ENCODE measurements at regions not wholly inside any gene's neighbourhood (a gene's known extent, or its start where the extent isn't known, plus 50 kb on each side); places are given as distances from the start of the nearest gene placed in this dataset.

- DNase-seq = peak; percentile 60 to 78 (median 76)
Observed at GRCh38 chr1:14522926-14523241, 75.6 kb upstream of the KAZN start.

- no peak for DNase-seq
Observed at GRCh38 chr1:14524826-14525636, 73.5 kb upstream of the KAZN start.

- no peak for DNase-seq
Observed at GRCh38 chr1:14529475-14529874, 69.0 kb upstream of the KAZN start.

- no peak for DNase-seq
Observed at GRCh38 chr1:14531519-14531918, 67.0 kb upstream of the KAZN start.

GRCh38 chr1:14535619-14536355, 62.7 kb upstream of the KAZN start:
- no peak for DNase-seq

- DNase-seq = no peak
Observed at GRCh38 chr1:14538335-14538734, 60.1 kb upstream of the KAZN start.

GRCh38 chr1:14539309-14539708, 59.2 kb upstream of the KAZN start:
- DNase-seq = no peak

- DNase-seq = no peak
Observed at GRCh38 chr1:14539953-14540563, 58.4 kb upstream of the KAZN start.

- DNase-seq = no peak
Observed at GRCh38 chr1:14541348-14541747, 57.1 kb upstream of the KAZN start.

- no peak for DNase-seq
Observed at GRCh38 chr1:14543191-14543840, 55.2 kb upstream of the KAZN start.

GRCh38 chr1:14544319-14544718, 54.2 kb upstream of the KAZN start:
- no peak for DNase-seq

GRCh38 chr1:14545422-14546025, 53.0 kb upstream of the KAZN start:
- DNase-seq = no peak

- peak in 1 of 3 donors; percentile 21 for DNase-seq
Observed at GRCh38 chr1:14546416-14546815, 52.1 kb upstream of the KAZN start.
